GM23338 (cell line): ENCODE measurements at regions not wholly inside any gene's neighbourhood (a gene's known extent, or its start where the extent isn't known, plus 50 kb on each side); places are given as distances from the start of the nearest gene placed in this dataset.

Source experiments
- ATAC-seq: fragments of 200-7000 bp; cut with Tn5 transposase; 3 replicates; pipeline ENCODE4 v1.9.1; 2020
- DNase-seq: peaks from one replicate; pipeline ENCODE4 v3.0.0-alpha.2; 2015; ENCODE audit warnings: low spot score
- H2AFZ ChIP-seq: fragments of 200-600 bp; sonication (generic); 2 replicates; pipeline ENCODE4 v1.8.0; 2016; ENCODE audit warnings: antibody characterized with exemption, mild to moderate bottlenecking, moderate library complexity
- H3F3A ChIP-seq: fragments of 200-600 bp; sonication (generic); replicated peaks from 2 replicates; pipeline ENCODE4 v1.8.0; 2017; ENCODE audit warnings: antibody characterized with exemption, mixed run types, low read depth
- H3K27ac ChIP-seq: fragments of 200-600 bp; sonication (generic); 2 replicates; pipeline ENCODE4 v1.6.1; 2016; ENCODE audit warnings: low read depth
- H3K27me3 ChIP-seq: fragments of 200-600 bp; sonication (generic); 2 replicates; pipeline ENCODE4 v1.8.0; 2016; ENCODE audit warnings: mild to moderate bottlenecking, mixed run types, moderate library complexity; ENCODE audit not compliant: insufficient read depth
- H3K36me3 ChIP-seq: fragments of 200-600 bp; sonication (generic); 2 replicates; pipeline ENCODE4 v1.8.0; 2016; ENCODE audit warnings: mild to moderate bottlenecking; ENCODE audit not compliant: insufficient read depth
- H3K4me1 ChIP-seq: fragments of 200-600 bp; sonication (generic); 2 replicates; pipeline ENCODE4 v1.8.0; 2016; ENCODE audit warnings: mild to moderate bottlenecking, moderate library complexity; ENCODE audit not compliant: insufficient read depth
- H3K4me2 ChIP-seq: fragments of 200-600 bp; sonication (generic); 2 replicates; pipeline ENCODE4 v1.7.1; 2017; ENCODE audit warnings: mixed run types
- H3K4me3 ChIP-seq: fragments of 200-600 bp; sonication (generic); 2 replicates; pipeline ENCODE4 v1.6.1; 2016; ENCODE audit warnings: mixed run types
- H3K79me2 ChIP-seq: fragments of 200-600 bp; sonication (generic); replicated peaks from 2 replicates; pipeline ENCODE4 v1.8.0; 2017; ENCODE audit warnings: mild to moderate bottlenecking; ENCODE audit not compliant: insufficient read depth
- H3K9me2 ChIP-seq: fragments of 200-600 bp; sonication (generic); 2 replicates; pipeline ENCODE4 v1.8.0; 2017; ENCODE audit not compliant: insufficient read depth
- H4K20me1 ChIP-seq: fragments of 200-600 bp; sonication (generic); replicated peaks from 2 replicates; pipeline ENCODE4 v1.8.0; 2017; ENCODE audit warnings: mild to moderate bottlenecking; ENCODE audit not compliant: insufficient read depth
- H3K27ac Mint-ChIP-seq: 2 replicates; pipeline ENCODE4 v1.8.0; 2020; ENCODE audit warnings: inconsistent platforms, mild to moderate bottlenecking, moderate library complexity, mixed read lengths
- H3K27me3 Mint-ChIP-seq: 3 replicates; pipeline ENCODE4 v1.8.0; 2022; ENCODE audit warnings: low read depth, mild to moderate bottlenecking, moderate library complexity, mixed read lengths, inconsistent platforms; ENCODE audit not compliant: insufficient read depth, poor library complexity
- H3K36me3 Mint-ChIP-seq: 3 replicates; pipeline ENCODE4 v1.8.0; 2021; ENCODE audit warnings: low read depth, mild to moderate bottlenecking, inconsistent platforms, moderate library complexity, mixed read lengths
- H3K4me1 Mint-ChIP-seq: 3 replicates; pipeline ENCODE4 v1.8.0; 2020; ENCODE audit warnings: mild to moderate bottlenecking, inconsistent platforms, mixed read lengths
- H3K4me3 Mint-ChIP-seq: 3 replicates; pipeline ENCODE4 v1.8.0; 2021; ENCODE audit warnings: moderate library complexity, mild to moderate bottlenecking, inconsistent platforms, mixed read lengths
- H3K9me3 Mint-ChIP-seq: 3 replicates; pipeline ENCODE4 v1.8.0; 2020; ENCODE audit warnings: moderate library complexity, mild to moderate bottlenecking, inconsistent platforms, mixed read lengths
- CREB1 ChIP-seq: fragments of 250-450 bp; sonication (Bioruptor Pico); IDR thresholded peaks from 2 replicates; pipeline ENCODE4 v1.5.0; 2020; ENCODE audit warnings: low read depth, mild to moderate bottlenecking, moderate library complexity
- EZH2 ChIP-seq: fragments of 200-600 bp; sonication (generic); IDR thresholded peaks from one replicate; pipeline ENCODE4 v1.8.0; 2017; ENCODE audit warnings: antibody characterized with exemption, mild to moderate bottlenecking, low read depth; ENCODE audit not compliant: unreplicated experiment
- EZH2phosphoT487 ChIP-seq: fragments of 200-600 bp; sonication (generic); IDR thresholded peaks from one replicate; pipeline ENCODE4 v1.8.1; 2018; ENCODE audit warnings: antibody characterized with exemption; ENCODE audit not compliant: unreplicated experiment
- JUNB ChIP-seq: IDR thresholded peaks from one replicate; pipeline ENCODE4 v1.6.1; 2016; ENCODE audit warnings: antibody characterized with exemption; ENCODE audit not compliant: unreplicated experiment
- NANOG ChIP-seq: IDR thresholded peaks from 2 replicates; pipeline ENCODE4 v1.6.1; 2016; ENCODE audit warnings: antibody characterized with exemption, borderline replicate concordance
- POLR2AphosphoS5 ChIP-seq: IDR thresholded peaks from 2 replicates; pipeline ENCODE4 v1.6.1; 2016; ENCODE audit warnings: antibody characterized with exemption, low read depth
- STAT1 ChIP-seq: IDR thresholded peaks from one replicate; pipeline ENCODE4 v1.6.1; 2016; ENCODE audit warnings: antibody characterized with exemption; ENCODE audit not compliant: unreplicated experiment
- ZNF114 ChIP-seq: fragments of 250-450 bp; sonication (Bioruptor Pico); IDR thresholded peaks from 2 replicates; pipeline ENCODE4 v1.5.0; 2020; ENCODE audit warnings: mild to moderate bottlenecking, moderate library complexity
- ZNF331 ChIP-seq: fragments of 250-450 bp; sonication (Bioruptor Pico); IDR thresholded peaks from 2 replicates; pipeline ENCODE4 v1.5.0; 2020; ENCODE audit warnings: low read depth, mild to moderate bottlenecking, moderate library complexity
- TF ChIP-seq, protein P1 (sequence below): IDR thresholded peaks from one replicate; pipeline ENCODE4 v1.6.1; 2018; ENCODE audit warnings: antibody characterized with exemption; ENCODE audit not compliant: unreplicated experiment
- TF ChIP-seq, protein P2 (sequence below), 2 experiments: fragments of 200-600 bp in 1 of 2; sonication (generic) in 1 of 2; conservative IDR thresholded peaks; 2 replicates each; pipeline versions ENCODE4 v1.5.1 to v1.6.1; 2016 to 2017; ENCODE audit warnings: antibody characterized with exemption in 2 of 2, low read depth in 2 of 2, mild to moderate bottlenecking in 2 of 2, moderate library complexity in 1 of 2
- TF ChIP-seq, protein P3 (sequence below): fragments of 250-450 bp; sonication (Bioruptor Pico); IDR thresholded peaks from 2 replicates; pipeline ENCODE4 v1.5.0; 2020; ENCODE audit warnings: mild to moderate bottlenecking, moderate library complexity

DNA sequence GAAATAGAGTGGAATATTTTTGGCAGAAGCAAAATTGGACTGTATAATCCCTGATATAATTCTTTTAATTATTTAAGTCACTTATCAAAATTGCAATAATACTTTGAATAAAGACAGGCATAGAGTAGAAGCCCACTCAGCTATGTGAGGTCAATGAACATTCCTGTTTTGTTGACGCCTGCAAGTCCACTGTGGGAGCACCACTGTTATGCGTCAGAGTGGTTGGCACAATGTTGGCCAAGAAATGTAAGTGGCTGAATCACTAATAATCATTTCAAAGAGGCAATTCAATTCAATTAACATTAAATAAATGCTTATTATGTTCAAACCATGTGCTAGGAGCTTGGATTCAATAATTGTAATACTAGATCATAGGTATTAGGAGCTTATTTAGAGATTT, 221.0 kb downstream of the SPCS3 start:
- peaks cover 3% of the 10 kb centered on the region for H3K27me3 Mint-ChIP-seq
- Histone ChIP-seq H2AFZ (no peak overlapping the region), H3K9me2 (no peaks in the 10 kb centered on the region), H3K27me3 (no peaks in the 10 kb centered on the region), H3K79me2 (no peaks in the 10 kb centered on the region), H3K4me2 (no peak overlapping the region), H3F3A (no peaks in the 10 kb centered on the region), H3K4me3 (no peak overlapping the region), H3K4me1 (peaks cover 3% of the 10 kb centered on the region; the same call in 1 of the 2 replicates), H3K36me3 (no peaks in the 10 kb centered on the region), H3K27ac (no peak overlapping the region), H4K20me1 (no peaks in the 10 kb centered on the region)
- no peak overlapping the region for H3K27ac Mint-ChIP-seq
- ATAC-seq (no peak; the same call in 2 of the 3 replicates), DNase-seq (no peak)
- H3K36me3 Mint-ChIP-seq = no peaks in the 10 kb centered on the region
- no peak overlapping the region for H3K4me3 Mint-ChIP-seq
- TF ChIP-seq JUNB = no peak
- TF ChIP-seq STAT1 = no peak
- no peak for TF ChIP-seq CREB1 (CRISPR knock-in tag)
- TF ChIP-seq, protein P1, sequence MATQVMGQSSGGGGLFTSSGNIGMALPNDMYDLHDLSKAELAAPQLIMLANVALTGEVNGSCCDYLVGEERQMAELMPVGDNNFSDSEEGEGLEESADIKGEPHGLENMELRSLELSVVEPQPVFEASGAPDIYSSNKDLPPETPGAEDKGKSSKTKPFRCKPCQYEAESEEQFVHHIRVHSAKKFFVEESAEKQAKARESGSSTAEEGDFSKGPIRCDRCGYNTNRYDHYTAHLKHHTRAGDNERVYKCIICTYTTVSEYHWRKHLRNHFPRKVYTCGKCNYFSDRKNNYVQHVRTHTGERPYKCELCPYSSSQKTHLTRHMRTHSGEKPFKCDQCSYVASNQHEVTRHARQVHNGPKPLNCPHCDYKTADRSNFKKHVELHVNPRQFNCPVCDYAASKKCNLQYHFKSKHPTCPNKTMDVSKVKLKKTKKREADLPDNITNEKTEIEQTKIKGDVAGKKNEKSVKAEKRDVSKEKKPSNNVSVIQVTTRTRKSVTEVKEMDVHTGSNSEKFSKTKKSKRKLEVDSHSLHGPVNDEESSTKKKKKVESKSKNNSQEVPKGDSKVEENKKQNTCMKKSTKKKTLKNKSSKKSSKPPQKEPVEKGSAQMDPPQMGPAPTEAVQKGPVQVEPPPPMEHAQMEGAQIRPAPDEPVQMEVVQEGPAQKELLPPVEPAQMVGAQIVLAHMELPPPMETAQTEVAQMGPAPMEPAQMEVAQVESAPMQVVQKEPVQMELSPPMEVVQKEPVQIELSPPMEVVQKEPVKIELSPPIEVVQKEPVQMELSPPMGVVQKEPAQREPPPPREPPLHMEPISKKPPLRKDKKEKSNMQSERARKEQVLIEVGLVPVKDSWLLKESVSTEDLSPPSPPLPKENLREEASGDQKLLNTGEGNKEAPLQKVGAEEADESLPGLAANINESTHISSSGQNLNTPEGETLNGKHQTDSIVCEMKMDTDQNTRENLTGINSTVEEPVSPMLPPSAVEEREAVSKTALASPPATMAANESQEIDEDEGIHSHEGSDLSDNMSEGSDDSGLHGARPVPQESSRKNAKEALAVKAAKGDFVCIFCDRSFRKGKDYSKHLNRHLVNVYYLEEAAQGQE = no peak
- TF ChIP-seq ZNF331 (CRISPR knock-in tag) = no peak
- TF ChIP-seq EZH2 = no peak
- TF ChIP-seq NANOG = no peak
- no peak for TF ChIP-seq POLR2AphosphoS5
- TF ChIP-seq EZH2phosphoT487 = no peak
- no peak for TF ChIP-seq ZNF114 (CRISPR knock-in tag)
- TF ChIP-seq, protein P2, sequence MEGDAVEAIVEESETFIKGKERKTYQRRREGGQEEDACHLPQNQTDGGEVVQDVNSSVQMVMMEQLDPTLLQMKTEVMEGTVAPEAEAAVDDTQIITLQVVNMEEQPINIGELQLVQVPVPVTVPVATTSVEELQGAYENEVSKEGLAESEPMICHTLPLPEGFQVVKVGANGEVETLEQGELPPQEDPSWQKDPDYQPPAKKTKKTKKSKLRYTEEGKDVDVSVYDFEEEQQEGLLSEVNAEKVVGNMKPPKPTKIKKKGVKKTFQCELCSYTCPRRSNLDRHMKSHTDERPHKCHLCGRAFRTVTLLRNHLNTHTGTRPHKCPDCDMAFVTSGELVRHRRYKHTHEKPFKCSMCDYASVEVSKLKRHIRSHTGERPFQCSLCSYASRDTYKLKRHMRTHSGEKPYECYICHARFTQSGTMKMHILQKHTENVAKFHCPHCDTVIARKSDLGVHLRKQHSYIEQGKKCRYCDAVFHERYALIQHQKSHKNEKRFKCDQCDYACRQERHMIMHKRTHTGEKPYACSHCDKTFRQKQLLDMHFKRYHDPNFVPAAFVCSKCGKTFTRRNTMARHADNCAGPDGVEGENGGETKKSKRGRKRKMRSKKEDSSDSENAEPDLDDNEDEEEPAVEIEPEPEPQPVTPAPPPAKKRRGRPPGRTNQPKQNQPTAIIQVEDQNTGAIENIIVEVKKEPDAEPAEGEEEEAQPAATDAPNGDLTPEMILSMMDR (conservative IDR thresholded peaks at IDR 0.05; ENCODE audit: low read depth in 2 of 2) = no peak
- TF ChIP-seq, protein P3, sequence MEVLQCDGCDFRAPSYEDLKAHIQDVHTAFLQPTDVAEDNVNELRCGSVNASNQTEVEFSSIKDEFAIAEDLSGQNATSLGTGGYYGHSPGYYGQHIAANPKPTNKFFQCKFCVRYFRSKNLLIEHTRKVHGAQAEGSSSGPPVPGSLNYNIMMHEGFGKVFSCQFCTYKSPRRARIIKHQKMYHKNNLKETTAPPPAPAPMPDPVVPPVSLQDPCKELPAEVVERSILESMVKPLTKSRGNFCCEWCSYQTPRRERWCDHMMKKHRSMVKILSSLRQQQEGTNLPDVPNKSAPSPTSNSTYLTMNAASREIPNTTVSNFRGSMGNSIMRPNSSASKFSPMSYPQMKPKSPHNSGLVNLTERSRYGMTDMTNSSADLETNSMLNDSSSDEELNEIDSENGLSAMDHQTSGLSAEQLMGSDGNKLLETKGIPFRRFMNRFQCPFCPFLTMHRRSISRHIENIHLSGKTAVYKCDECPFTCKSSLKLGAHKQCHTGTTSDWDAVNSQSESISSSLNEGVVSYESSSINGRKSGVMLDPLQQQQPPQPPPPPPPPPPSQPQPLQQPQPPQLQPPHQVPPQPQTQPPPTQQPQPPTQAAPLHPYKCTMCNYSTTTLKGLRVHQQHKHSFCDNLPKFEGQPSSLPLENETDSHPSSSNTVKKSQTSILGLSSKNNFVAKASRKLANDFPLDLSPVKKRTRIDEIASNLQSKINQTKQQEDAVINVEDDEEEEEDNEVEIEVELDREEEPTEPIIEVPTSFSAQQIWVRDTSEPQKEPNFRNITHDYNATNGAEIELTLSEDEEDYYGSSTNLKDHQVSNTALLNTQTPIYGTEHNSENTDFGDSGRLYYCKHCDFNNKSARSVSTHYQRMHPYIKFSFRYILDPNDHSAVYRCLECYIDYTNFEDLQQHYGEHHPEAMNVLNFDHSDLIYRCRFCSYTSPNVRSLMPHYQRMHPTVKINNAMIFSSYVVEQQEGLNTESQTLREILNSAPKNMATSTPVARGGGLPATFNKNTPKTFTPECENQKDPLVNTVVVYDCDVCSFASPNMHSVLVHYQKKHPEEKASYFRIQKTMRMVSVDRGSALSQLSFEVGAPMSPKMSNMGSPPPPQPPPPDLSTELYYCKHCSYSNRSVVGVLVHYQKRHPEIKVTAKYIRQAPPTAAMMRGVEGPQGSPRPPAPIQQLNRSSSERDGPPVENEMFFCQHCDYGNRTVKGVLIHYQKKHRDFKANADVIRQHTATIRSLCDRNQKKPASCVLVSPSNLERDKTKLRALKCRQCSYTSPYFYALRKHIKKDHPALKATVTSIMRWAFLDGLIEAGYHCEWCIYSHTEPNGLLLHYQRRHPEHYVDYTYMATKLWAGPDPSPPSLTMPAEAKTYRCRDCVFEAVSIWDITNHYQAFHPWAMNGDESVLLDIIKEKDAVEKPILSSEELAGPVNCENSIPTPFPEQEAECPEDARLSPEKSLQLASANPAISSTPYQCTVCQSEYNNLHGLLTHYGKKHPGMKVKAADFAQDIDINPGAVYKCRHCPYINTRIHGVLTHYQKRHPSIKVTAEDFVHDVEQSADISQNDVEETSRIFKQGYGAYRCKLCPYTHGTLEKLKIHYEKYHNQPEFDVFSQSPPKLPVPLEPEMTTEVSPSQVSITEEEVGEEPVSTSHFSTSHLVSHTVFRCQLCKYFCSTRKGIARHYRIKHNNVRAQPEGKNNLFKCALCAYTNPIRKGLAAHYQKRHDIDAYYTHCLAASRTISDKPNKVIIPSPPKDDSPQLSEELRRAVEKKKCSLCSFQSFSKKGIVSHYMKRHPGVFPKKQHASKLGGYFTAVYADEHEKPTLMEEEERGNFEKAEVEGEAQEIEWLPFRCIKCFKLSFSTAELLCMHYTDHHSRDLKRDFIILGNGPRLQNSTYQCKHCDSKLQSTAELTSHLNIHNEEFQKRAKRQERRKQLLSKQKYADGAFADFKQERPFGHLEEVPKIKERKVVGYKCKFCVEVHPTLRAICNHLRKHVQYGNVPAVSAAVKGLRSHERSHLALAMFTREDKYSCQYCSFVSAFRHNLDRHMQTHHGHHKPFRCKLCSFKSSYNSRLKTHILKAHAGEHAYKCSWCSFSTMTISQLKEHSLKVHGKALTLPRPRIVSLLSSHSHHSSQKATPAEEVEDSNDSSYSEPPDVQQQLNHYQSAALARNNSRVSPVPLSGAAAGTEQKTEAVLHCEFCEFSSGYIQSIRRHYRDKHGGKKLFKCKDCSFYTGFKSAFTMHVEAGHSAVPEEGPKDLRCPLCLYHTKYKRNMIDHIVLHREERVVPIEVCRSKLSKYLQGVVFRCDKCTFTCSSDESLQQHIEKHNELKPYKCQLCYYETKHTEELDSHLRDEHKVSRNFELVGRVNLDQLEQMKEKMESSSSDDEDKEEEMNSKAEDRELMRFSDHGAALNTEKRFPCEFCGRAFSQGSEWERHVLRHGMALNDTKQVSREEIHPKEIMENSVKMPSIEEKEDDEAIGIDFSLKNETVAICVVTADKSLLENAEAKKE (CRISPR knock-in tag) = no peak
- no peaks in the 10 kb centered on the region for H3K9me3 Mint-ChIP-seq
- H3K4me1 Mint-ChIP-seq = peaks cover 6% of the 10 kb centered on the region; the same call in 2 of the 3 replicates
